Activated naive CD4-positive, alpha-beta T cell treated with anti-CD3 and anti-CD28 coated beads for 36 hours (primary cell): ENCODE measurements at regions not wholly inside any gene's neighbourhood (a gene's known extent, or its start where the extent isn't known, plus 50 kb on each side); places are given as distances from the start of the nearest gene placed in this dataset.

Source experiments
- CTCF ChIA-PET: fragments of 350-600 bp; sonication (Branson Sonifier 250); formaldehyde crosslinking; loops from one replicate; lab custom pipeline; 2021; ENCODE audit warnings: antibody characterized with exemption; lab: Charles Lee
- DNase-seq: peaks from one replicate; pipeline ENCODE4 v3.0.0-alpha.2; 2020
- H3K27ac Mint-ChIP-seq: one replicate; pipeline ENCODE4 v1.8.0; 2021; ENCODE audit warnings: mild to moderate bottlenecking, mixed read lengths
- H3K27me3 Mint-ChIP-seq: one replicate; pipeline ENCODE4 v1.8.0; 2021; ENCODE audit warnings: low read depth, mixed read lengths
- H3K36me3 Mint-ChIP-seq: one replicate; pipeline ENCODE4 v1.8.0; 2021; ENCODE audit warnings: low read depth, mixed read lengths
- H3K4me1 Mint-ChIP-seq: one replicate; pipeline ENCODE4 v1.8.0; 2021; ENCODE audit warnings: low read depth, mixed read lengths
- H3K4me3 Mint-ChIP-seq: one replicate; pipeline ENCODE4 v1.8.0; 2021; ENCODE audit warnings: mild to moderate bottlenecking, moderate library complexity, mixed read lengths
- H3K9me3 Mint-ChIP-seq: one replicate; pipeline ENCODE4 v1.8.0; 2021; ENCODE audit warnings: mixed read lengths
- intact Hi-C: fragments of 100-400 bp; cut with micrococcal nuclease; formaldehyde crosslinking; loops from one replicate; pipeline ENCODE4 v1.15.1; 2023

- no peak overlapping the region for H3K4me3 Mint-ChIP-seq
- no peaks in the 10 kb centered on the region for H3K27me3 Mint-ChIP-seq
- no peak for DNase-seq
- intact Hi-C loops = no loop called here
- H3K4me1 Mint-ChIP-seq = no peaks in the 10 kb centered on the region
- CTCF ChIA-PET = interaction anchor here (0.5 kb wide), 1 partner anchor 87 kb away, joined by 3 read pairs; no protein-coding TSS in a partner anchor
- H3K9me3 Mint-ChIP-seq = no peaks in the 10 kb centered on the region
- H3K36me3 Mint-ChIP-seq = no peaks in the 10 kb centered on the region
- H3K27ac Mint-ChIP-seq = no peak overlapping the region
These were observed 50.8 kb upstream of the KLHL13 start for GRCh38 chrX:118167361-118167760.

GRCh38 chrX:118171356-118171755 is 54.7 kb upstream of the KLHL13 start:
- Mint-ChIP-seq H3K4me3 (no peak overlapping the region), H3K27me3 (no peaks in the 10 kb centered on the region), H3K27ac (no peak overlapping the region), H3K9me3 (no peaks in the 10 kb centered on the region), H3K4me1 (no peaks in the 10 kb centered on the region), H3K36me3 (no peaks in the 10 kb centered on the region)
- CTCF ChIA-PET = no interaction called here
- DNase-seq = no peak
- intact Hi-C loops = no loop called here

- Mint-ChIP-seq H3K36me3 (no peaks in the 10 kb centered on the region), H3K4me3 (no peak overlapping the region), H3K27ac (no peak overlapping the region), H3K9me3 (no peaks in the 10 kb centered on the region), H3K4me1 (no peaks in the 10 kb centered on the region), H3K27me3 (no peaks in the 10 kb centered on the region)
- intact Hi-C loops = no loop called here
- no peak for DNase-seq
- CTCF ChIA-PET = interaction anchor here (0.5 kb wide), 1 partner anchor 81 kb away, joined by 3 read pairs; no protein-coding TSS in a partner anchor
These were observed 58.0 kb upstream of the KLHL13 start for GRCh38 chrX:118174516-118175098.

GRCh38 chrX:118177708-118178107 is 61.1 kb upstream of the KLHL13 start:
- H3K27me3 Mint-ChIP-seq = no peaks in the 10 kb centered on the region
- intact Hi-C loops = no loop called here
- CTCF ChIA-PET = no interaction called here
- H3K36me3 Mint-ChIP-seq = no peaks in the 10 kb centered on the region
- DNase-seq = no peak
- H3K9me3 Mint-ChIP-seq = no peaks in the 10 kb centered on the region
- no peak overlapping the region for H3K4me3 Mint-ChIP-seq
- no peaks in the 10 kb centered on the region for H3K4me1 Mint-ChIP-seq
- no peak overlapping the region for H3K27ac Mint-ChIP-seq

- H3K4me1 Mint-ChIP-seq = no peaks in the 10 kb centered on the region
- H3K9me3 Mint-ChIP-seq = no peaks in the 10 kb centered on the region
- intact Hi-C loops = no loop called here
These were observed 61.8 kb upstream of the KLHL13 start for GRCh38 chrX:118178450-118178849.

GRCh38 chrX:118179161-118179560 is 62.6 kb upstream of the KLHL13 start:
- peaks cover 1% of the 10 kb centered on the region for H3K9me3 Mint-ChIP-seq
- H3K4me3 Mint-ChIP-seq = no peak overlapping the region
- CTCF ChIA-PET = no interaction called here
- no peaks in the 10 kb centered on the region for H3K4me1 Mint-ChIP-seq
- DNase-seq = no peak
- H3K27ac Mint-ChIP-seq = no peak overlapping the region
- no peaks in the 10 kb centered on the region for H3K27me3 Mint-ChIP-seq
- H3K36me3 Mint-ChIP-seq = no peaks in the 10 kb centered on the region
- intact Hi-C loops = no loop called here

More at GRCh38 chrX:118178450-118178849, 61.8 kb upstream of the KLHL13 start:
- H3K27ac Mint-ChIP-seq = no peak overlapping the region
- no peak for DNase-seq
- CTCF ChIA-PET = no interaction called here
- H3K36me3 Mint-ChIP-seq = no peaks in the 10 kb centered on the region
- no peaks in the 10 kb centered on the region for H3K27me3 Mint-ChIP-seq
- H3K4me3 Mint-ChIP-seq = no peak overlapping the region

GRCh38 chrX:118179718-118180117 is 63.1 kb upstream of the KLHL13 start:
- Mint-ChIP-seq H3K4me3 (no peak overlapping the region), H3K27me3 (no peaks in the 10 kb centered on the region), H3K4me1 (no peaks in the 10 kb centered on the region), H3K9me3 (peaks cover 1% of the 10 kb centered on the region), H3K36me3 (no peaks in the 10 kb centered on the region), H3K27ac (no peak overlapping the region)
- intact Hi-C loops = no loop called here
- CTCF ChIA-PET = no interaction called here
- no peak for DNase-seq

GRCh38 chrX:118181030-118181429 is 64.4 kb upstream of the KLHL13 start:
- Mint-ChIP-seq H3K4me1 (no peaks in the 10 kb centered on the region), H3K9me3 (peaks cover 1% of the 10 kb centered on the region), H3K27ac (no peak overlapping the region), H3K4me3 (no peak overlapping the region), H3K36me3 (no peaks in the 10 kb centered on the region), H3K27me3 (no peaks in the 10 kb centered on the region)
- CTCF ChIA-PET = no interaction called here
- no peak for DNase-seq
- intact Hi-C loops = no loop called here

- no peak overlapping the region for H3K4me3 Mint-ChIP-seq
- CTCF ChIA-PET = no interaction called here
- H3K27ac Mint-ChIP-seq = no peak overlapping the region
- peaks cover 1% of the 10 kb centered on the region for H3K9me3 Mint-ChIP-seq
- no peak for DNase-seq
- H3K36me3 Mint-ChIP-seq = no peaks in the 10 kb centered on the region
- H3K4me1 Mint-ChIP-seq = no peaks in the 10 kb centered on the region
- no peaks in the 10 kb centered on the region for H3K27me3 Mint-ChIP-seq
- intact Hi-C loops = no loop called here
These were observed 65.4 kb upstream of the KLHL13 start for GRCh38 chrX:118182025-118182424.

GRCh38 chrX:118182681-118183080 is 66.1 kb upstream of the KLHL13 start:
- CTCF ChIA-PET = no interaction called here
- Mint-ChIP-seq H3K9me3 (peaks cover 1% of the 10 kb centered on the region), H3K36me3 (no peaks in the 10 kb centered on the region), H3K4me1 (no peaks in the 10 kb centered on the region), H3K27ac (no peak overlapping the region), H3K27me3 (no peaks in the 10 kb centered on the region), H3K4me3 (no peak overlapping the region)
- intact Hi-C loops = no loop called here
- DNase-seq = no peak

- CTCF ChIA-PET = interaction anchor here (0.9 kb wide), 1 partner anchor 613 kb away, joined by 3 read pairs; no protein-coding TSS in a partner anchor
- H3K4me3 Mint-ChIP-seq = no peak overlapping the region
- H3K36me3 Mint-ChIP-seq = no peaks in the 10 kb centered on the region
- DNase-seq = no peak
- no peaks in the 10 kb centered on the region for H3K27me3 Mint-ChIP-seq
- peaks cover 1% of the 10 kb centered on the region for H3K9me3 Mint-ChIP-seq
- intact Hi-C loops = no loop called here
- H3K4me1 Mint-ChIP-seq = no peaks in the 10 kb centered on the region
- H3K27ac Mint-ChIP-seq = no peak overlapping the region
These were observed 67.0 kb upstream of the KLHL13 start for GRCh38 chrX:118183606-118184005.

- CTCF ChIA-PET = no interaction called here
- Mint-ChIP-seq H3K9me3 (peaks cover 1% of the 10 kb centered on the region), H3K36me3 (no peaks in the 10 kb centered on the region), H3K4me1 (no peaks in the 10 kb centered on the region), H3K27me3 (no peaks in the 10 kb centered on the region), H3K4me3 (no peak overlapping the region), H3K27ac (no peak overlapping the region)
- intact Hi-C loops = no loop called here
- DNase-seq = no peak
These were observed 70.5 kb upstream of the KLHL13 start for GRCh38 chrX:118187100-118187499.

- Mint-ChIP-seq H3K27me3 (no peaks in the 10 kb centered on the region), H3K27ac (no peak overlapping the region), H3K4me1 (no peaks in the 10 kb centered on the region), H3K9me3 (peaks cover 1% of the 10 kb centered on the region), H3K36me3 (no peaks in the 10 kb centered on the region), H3K4me3 (no peak overlapping the region)
- no peak for DNase-seq
- intact Hi-C loops = no loop called here
- CTCF ChIA-PET = no interaction called here
These were observed 72.4 kb upstream of the KLHL13 start for GRCh38 chrX:118189000-118189399.
